ENCODE measurements at regions not wholly inside any gene's neighbourhood (a gene's known extent, or its start where the extent isn't known, plus 50 kb on each side); places are given as distances from the start of the nearest gene placed in this dataset.

DNA sequence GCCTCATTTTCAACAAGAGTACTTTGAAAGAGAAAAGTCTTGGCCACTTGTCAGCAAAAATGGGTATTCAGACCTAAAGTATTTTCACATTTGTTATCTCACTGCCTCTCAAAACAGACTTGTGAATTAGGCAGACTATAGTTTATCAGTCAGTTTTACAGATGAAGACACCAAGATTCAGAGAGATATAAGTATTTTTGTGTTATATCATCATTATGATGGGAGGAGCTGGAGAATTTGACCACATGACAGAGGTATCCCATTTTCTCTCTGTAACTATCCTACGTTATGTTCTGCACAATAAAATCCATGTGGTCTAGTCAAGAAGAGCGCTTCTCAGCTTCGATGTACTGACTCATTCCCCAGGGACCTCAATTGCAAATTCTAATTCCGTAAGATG is 213.7 kb downstream of the MYCN start:
- ChIA-PET CTCF (no interaction called here), POLR2A (no interaction called here)
- TF ChIP-seq, protein P1, sequence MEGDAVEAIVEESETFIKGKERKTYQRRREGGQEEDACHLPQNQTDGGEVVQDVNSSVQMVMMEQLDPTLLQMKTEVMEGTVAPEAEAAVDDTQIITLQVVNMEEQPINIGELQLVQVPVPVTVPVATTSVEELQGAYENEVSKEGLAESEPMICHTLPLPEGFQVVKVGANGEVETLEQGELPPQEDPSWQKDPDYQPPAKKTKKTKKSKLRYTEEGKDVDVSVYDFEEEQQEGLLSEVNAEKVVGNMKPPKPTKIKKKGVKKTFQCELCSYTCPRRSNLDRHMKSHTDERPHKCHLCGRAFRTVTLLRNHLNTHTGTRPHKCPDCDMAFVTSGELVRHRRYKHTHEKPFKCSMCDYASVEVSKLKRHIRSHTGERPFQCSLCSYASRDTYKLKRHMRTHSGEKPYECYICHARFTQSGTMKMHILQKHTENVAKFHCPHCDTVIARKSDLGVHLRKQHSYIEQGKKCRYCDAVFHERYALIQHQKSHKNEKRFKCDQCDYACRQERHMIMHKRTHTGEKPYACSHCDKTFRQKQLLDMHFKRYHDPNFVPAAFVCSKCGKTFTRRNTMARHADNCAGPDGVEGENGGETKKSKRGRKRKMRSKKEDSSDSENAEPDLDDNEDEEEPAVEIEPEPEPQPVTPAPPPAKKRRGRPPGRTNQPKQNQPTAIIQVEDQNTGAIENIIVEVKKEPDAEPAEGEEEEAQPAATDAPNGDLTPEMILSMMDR (IDR thresholded peaks at IDR 0.05; ENCODE audit: control extremely low read depth, extremely low read depth, low read depth, missing control alignments), result no peak
- no peak for DNase-seq (ENCODE audit: extremely low spot score)

DNA sequence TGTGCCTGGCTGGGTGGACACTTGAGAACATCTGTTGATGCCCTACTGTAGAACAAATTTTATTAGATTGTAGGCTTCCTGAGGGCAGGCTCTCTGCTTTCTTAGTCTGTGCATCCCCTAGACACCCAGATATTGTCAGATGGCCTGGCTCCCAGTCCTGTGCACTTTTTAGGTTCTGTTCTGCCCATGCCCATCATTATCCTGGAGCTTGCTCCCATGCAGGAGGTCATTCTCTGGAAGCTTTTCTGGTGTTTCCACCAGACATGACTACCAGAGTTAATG is 213.3 kb downstream of the MYCN start:
- TF ChIP-seq, protein P1 (IDR thresholded peaks at IDR 0.05; ENCODE audit: control extremely low read depth, extremely low read depth, low read depth, missing control alignments), result no peak
- ChIA-PET POLR2A (no interaction called here), CTCF (no interaction called here)
- DNase-seq (ENCODE audit: extremely low spot score), result no peak

GRCh38 chr2:16152928-16153753 is 212.8 kb downstream of the MYCN start:
- TF ChIP-seq, protein P1 (IDR thresholded peaks at IDR 0.05; ENCODE audit: control extremely low read depth, extremely low read depth, low read depth, missing control alignments), result no peak
- CTCF ChIA-PET, result no interaction called here
- POLR2A ChIA-PET, result no interaction called here

GRCh38 chr2:16152071-16152927 is 211.9 kb downstream of the MYCN start:
- DNase-seq (ENCODE audit: extremely low spot score), result no peak
- ChIA-PET POLR2A (no interaction called here), CTCF (no interaction called here)
- TF ChIP-seq, protein P1 (IDR thresholded peaks at IDR 0.05; ENCODE audit: control extremely low read depth, extremely low read depth, low read depth, missing control alignments), result no peak

More at GRCh38 chr2:16152928-16153753, 212.8 kb downstream of the MYCN start:
- no peak for DNase-seq (ENCODE audit: extremely low spot score)

DNA sequence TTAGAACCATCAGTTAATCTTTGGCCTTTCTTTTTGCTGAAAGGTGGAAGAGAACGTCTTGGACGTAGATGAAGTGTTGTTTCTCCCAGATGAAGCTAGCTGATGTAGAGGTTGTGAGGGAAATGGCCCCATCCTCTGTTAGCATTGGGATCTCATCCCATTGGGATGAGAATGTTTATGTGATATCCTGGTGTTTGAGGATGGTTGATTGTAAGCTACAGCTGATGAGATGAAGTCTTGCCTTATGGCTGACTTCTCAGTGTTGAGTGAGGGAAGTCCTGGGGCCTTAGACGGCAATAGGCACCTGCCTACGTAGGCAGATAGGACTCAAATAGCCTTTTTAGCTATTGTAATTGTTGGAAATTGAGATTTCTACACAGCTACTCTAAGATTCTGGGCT is 211.3 kb downstream of the MYCN start:
- ChIA-PET POLR2A (no interaction called here), CTCF (interaction anchor here (2.3 kb wide), 1 partner anchor 8 kb away, joined by 7 read pairs; no protein-coding TSS in a partner anchor)
- TF ChIP-seq, protein P1 (IDR thresholded peaks at IDR 0.05; ENCODE audit: control extremely low read depth, extremely low read depth, low read depth, missing control alignments), result no peak
- no peak for DNase-seq (ENCODE audit: extremely low spot score)

GRCh38 chr2:16151281-16151570 is 210.9 kb downstream of the MYCN start:
- ChIA-PET CTCF (interaction anchor here (2.3 kb wide), 1 partner anchor 9 kb away, joined by 7 read pairs; no protein-coding TSS in a partner anchor), POLR2A (no interaction called here)
- DNase-seq (ENCODE audit: extremely low spot score), result no peak
- TF ChIP-seq, protein P1 (IDR thresholded peaks at IDR 0.05; ENCODE audit: control extremely low read depth, extremely low read depth, low read depth, missing control alignments), result no peak

Measured in GM10248 (cell line).